ENCODE measurements at regions not wholly inside any gene's neighbourhood (a gene's known extent, or its start where the extent isn't known, plus 50 kb on each side); places are given as distances from the start of the nearest gene placed in this dataset.

- Mint-ChIP-seq H3K9me3 (ENCODE audit: low read depth) (peaks cover 7% of the 10 kb centered on the region), H3K27ac (ENCODE audit: unreplicated experiment) (no peak overlapping the region), H3K27me3 (ENCODE audit: low read depth) (no peaks in the 10 kb centered on the region), H3K4me1 (ENCODE audit: low read depth) (no peaks in the 10 kb centered on the region), H3K4me3 (ENCODE audit: unreplicated experiment) (no peak overlapping the region), H3K36me3 (ENCODE audit: low read depth) (no peaks in the 10 kb centered on the region)
- no peak for DNase-seq (ENCODE audit: low spot score)
- TF ChIP-seq, protein P1, sequence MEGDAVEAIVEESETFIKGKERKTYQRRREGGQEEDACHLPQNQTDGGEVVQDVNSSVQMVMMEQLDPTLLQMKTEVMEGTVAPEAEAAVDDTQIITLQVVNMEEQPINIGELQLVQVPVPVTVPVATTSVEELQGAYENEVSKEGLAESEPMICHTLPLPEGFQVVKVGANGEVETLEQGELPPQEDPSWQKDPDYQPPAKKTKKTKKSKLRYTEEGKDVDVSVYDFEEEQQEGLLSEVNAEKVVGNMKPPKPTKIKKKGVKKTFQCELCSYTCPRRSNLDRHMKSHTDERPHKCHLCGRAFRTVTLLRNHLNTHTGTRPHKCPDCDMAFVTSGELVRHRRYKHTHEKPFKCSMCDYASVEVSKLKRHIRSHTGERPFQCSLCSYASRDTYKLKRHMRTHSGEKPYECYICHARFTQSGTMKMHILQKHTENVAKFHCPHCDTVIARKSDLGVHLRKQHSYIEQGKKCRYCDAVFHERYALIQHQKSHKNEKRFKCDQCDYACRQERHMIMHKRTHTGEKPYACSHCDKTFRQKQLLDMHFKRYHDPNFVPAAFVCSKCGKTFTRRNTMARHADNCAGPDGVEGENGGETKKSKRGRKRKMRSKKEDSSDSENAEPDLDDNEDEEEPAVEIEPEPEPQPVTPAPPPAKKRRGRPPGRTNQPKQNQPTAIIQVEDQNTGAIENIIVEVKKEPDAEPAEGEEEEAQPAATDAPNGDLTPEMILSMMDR (IDR thresholded peaks at IDR 0.05), result no peak
These were observed 1153.3 kb upstream of the EYS start for GRCh38 chr6:66860328-66860727.

DNA sequence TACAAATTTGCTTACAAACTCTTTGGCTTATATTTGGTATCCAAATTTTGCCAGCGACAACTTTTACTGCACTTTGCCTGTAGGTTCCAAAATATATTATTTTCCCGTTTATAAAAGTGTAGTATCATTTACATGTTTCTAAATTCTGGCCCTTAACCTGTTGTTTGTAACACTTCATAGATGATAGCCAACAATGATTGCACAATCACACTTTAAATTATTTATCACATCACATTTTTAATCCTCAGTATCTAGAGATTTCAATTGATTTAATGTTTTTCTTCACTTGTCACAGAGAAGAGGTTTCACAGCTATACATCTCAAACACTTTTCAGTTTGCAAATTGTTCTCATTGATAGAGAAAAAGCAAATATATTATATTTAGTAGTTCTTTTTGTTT lies 1151.2 kb upstream of the EYS start:
- no peak overlapping the region for H3K4me3 Mint-ChIP-seq (ENCODE audit: unreplicated experiment)

DNA sequence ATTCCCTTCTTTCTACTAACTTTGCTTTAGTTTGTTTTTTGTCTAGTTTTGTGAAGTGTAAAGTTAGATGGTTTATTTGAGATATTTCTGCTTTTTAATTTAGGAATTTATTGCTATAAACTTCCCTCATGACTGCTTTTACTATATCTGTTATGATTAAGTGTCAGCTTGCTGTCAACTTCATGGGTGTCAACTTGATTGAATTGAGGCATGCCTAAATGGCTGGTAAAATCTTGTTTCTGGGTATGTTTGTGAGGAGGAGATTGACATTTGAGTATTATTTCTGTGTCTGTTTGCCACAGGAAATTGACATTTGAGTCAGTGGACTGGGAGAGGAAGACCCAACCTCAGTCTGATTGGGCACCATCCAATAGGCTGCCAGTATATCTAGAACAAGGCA lies 1147.0 kb upstream of the EYS start:
- TF ChIP-seq, protein P1 (IDR thresholded peaks at IDR 0.05), result no peak
- Mint-ChIP-seq H3K9me3 (ENCODE audit: low read depth) (peaks cover 4% of the 10 kb centered on the region), H3K27me3 (ENCODE audit: low read depth) (no peaks in the 10 kb centered on the region), H3K4me1 (ENCODE audit: low read depth) (peaks cover 6% of the 10 kb centered on the region), H3K36me3 (ENCODE audit: low read depth) (no peaks in the 10 kb centered on the region), H3K4me3 (ENCODE audit: unreplicated experiment) (no peak overlapping the region), H3K27ac (ENCODE audit: unreplicated experiment) (no peak overlapping the region)
- DNase-seq (ENCODE audit: low spot score), result no peak

More for the DNA sequence above, 1151.2 kb upstream of the EYS start:
- Mint-ChIP-seq H3K27me3 (ENCODE audit: low read depth) (no peaks in the 10 kb centered on the region), H3K27ac (ENCODE audit: unreplicated experiment) (no peak overlapping the region), H3K4me1 (ENCODE audit: low read depth) (no peaks in the 10 kb centered on the region), H3K36me3 (ENCODE audit: low read depth) (no peaks in the 10 kb centered on the region), H3K9me3 (ENCODE audit: low read depth) (no peaks in the 10 kb centered on the region)
- DNase-seq (ENCODE audit: low spot score), result no peak
- TF ChIP-seq, protein P1 (IDR thresholded peaks at IDR 0.05), result no peak

GRCh38 chr6:66851930-66852329 lies 1144.9 kb upstream of the EYS start:
- H3K4me1 Mint-ChIP-seq (ENCODE audit: low read depth), result peaks cover 6% of the 10 kb centered on the region
- peaks cover 4% of the 10 kb centered on the region for H3K9me3 Mint-ChIP-seq (ENCODE audit: low read depth)
- no peak overlapping the region for H3K4me3 Mint-ChIP-seq (ENCODE audit: unreplicated experiment)
- TF ChIP-seq, protein P1 (IDR thresholded peaks at IDR 0.05), result no peak
- no peaks in the 10 kb centered on the region for H3K36me3 Mint-ChIP-seq (ENCODE audit: low read depth)
- no peak for DNase-seq (ENCODE audit: low spot score)
- no peak overlapping the region for H3K27ac Mint-ChIP-seq (ENCODE audit: unreplicated experiment)
- no peaks in the 10 kb centered on the region for H3K27me3 Mint-ChIP-seq (ENCODE audit: low read depth)

GRCh38 chr6:66849843-66850242 lies 1142.8 kb upstream of the EYS start:
- Mint-ChIP-seq H3K27me3 (ENCODE audit: low read depth) (no peaks in the 10 kb centered on the region), H3K36me3 (ENCODE audit: low read depth) (no peaks in the 10 kb centered on the region), H3K4me1 (ENCODE audit: low read depth) (peaks cover 6% of the 10 kb centered on the region), H3K4me3 (ENCODE audit: unreplicated experiment) (no peak overlapping the region), H3K9me3 (ENCODE audit: low read depth) (peaks cover 4% of the 10 kb centered on the region), H3K27ac (ENCODE audit: unreplicated experiment) (no peak overlapping the region)
- TF ChIP-seq, protein P1 (IDR thresholded peaks at IDR 0.05), result no peak
- no peak for DNase-seq (ENCODE audit: low spot score)
